Hepatocyte (in vitro differentiated cells): ENCODE measurements at regions not wholly inside any gene's neighbourhood (a gene's known extent, or its start where the extent isn't known, plus 50 kb on each side); places are given as distances from the start of the nearest gene placed in this dataset.

Source experiments
- DNase-seq: peaks from one replicate; pipeline ENCODE4 v3.0.0-alpha.2; 2016; ENCODE audit warnings: low spot score
- H2AFZ ChIP-seq: fragments of 200-600 bp; sonication (generic); 2 replicates; pipeline ENCODE4 v1.6.0; 2016; ENCODE audit warnings: antibody characterized with exemption, mild to moderate bottlenecking
- H3K27ac ChIP-seq: fragments of 200-600 bp; sonication (generic); 2 replicates; pipeline ENCODE4 v1.5.1; 2016; ENCODE audit warnings: mild to moderate bottlenecking
- H3K27me3 ChIP-seq: fragments of 200-600 bp; sonication (generic); 2 replicates; pipeline ENCODE4 v1.6.1; 2016
- H3K36me3 ChIP-seq: fragments of 200-600 bp; sonication (generic); replicated peaks from 2 replicates; pipeline ENCODE4 v1.5.1; 2016; ENCODE audit warnings: low read depth; ENCODE audit not compliant: insufficient read depth
- H3K4me1 ChIP-seq: fragments of 200-600 bp; sonication (generic); 2 replicates; pipeline ENCODE4 v1.5.1; 2016; ENCODE audit warnings: mild to moderate bottlenecking, moderate library complexity; ENCODE audit not compliant: insufficient read depth
- H3K4me2 ChIP-seq: fragments of 200-600 bp; sonication (generic); 2 replicates; pipeline ENCODE4 v1.6.0; 2016
- H3K4me3 ChIP-seq: fragments of 200-600 bp; sonication (generic); 2 replicates; pipeline ENCODE4 v1.5.1; 2016; ENCODE audit warnings: mild to moderate bottlenecking
- H3K79me2 ChIP-seq: fragments of 200-600 bp; sonication (generic); 2 replicates; pipeline ENCODE4 v1.6.0; 2017; ENCODE audit warnings: mild to moderate bottlenecking
- H3K9me2 ChIP-seq: fragments of 200-600 bp; sonication (generic); replicated peaks from 2 replicates; pipeline ENCODE4 v1.6.0; 2017; ENCODE audit warnings: mild to moderate bottlenecking; ENCODE audit not compliant: insufficient read depth
- H3K9me3 ChIP-seq: fragments of 200-600 bp; sonication (generic); 2 replicates; pipeline ENCODE4 v1.5.1; 2016; ENCODE audit warnings: low read depth, mild to moderate bottlenecking
- H4K20me1 ChIP-seq: fragments of 200-600 bp; sonication (generic); 2 replicates; pipeline ENCODE4 v1.6.0; 2016; ENCODE audit warnings: mild to moderate bottlenecking; ENCODE audit not compliant: insufficient read depth, poor library complexity, severe bottlenecking
- CTCF ChIP-seq: fragments of 200-600 bp; sonication (generic); IDR thresholded peaks from 2 replicates; pipeline ENCODE4 v1.5.1; 2016; ENCODE audit warnings: antibody characterized with exemption, mild to moderate bottlenecking; ENCODE audit not compliant: poor library complexity
- EZH2 ChIP-seq: fragments of 200-600 bp; sonication (generic); IDR thresholded peaks from 2 replicates; pipeline ENCODE4 v1.6.1; 2016; ENCODE audit warnings: antibody characterized with exemption, mild to moderate bottlenecking, borderline replicate concordance
- EZH2phosphoT487 ChIP-seq: fragments of 200-600 bp; sonication (generic); IDR thresholded peaks from one replicate; pipeline ENCODE4 v1.6.1; 2018; ENCODE audit warnings: antibody characterized with exemption, mild to moderate bottlenecking, low read depth, moderate library complexity; ENCODE audit not compliant: unreplicated experiment, severe bottlenecking
- WGBS: methylation state at CpG from one replicate; pipeline ENCODE4 v1.1.6; 2016; ENCODE audit warnings: low lambda C conversion rate; ENCODE audit errors: missing lambda C conversion rate; 5-methylcytosine and 5-hydroxymethylcytosine counted together

- Histone ChIP-seq H2AFZ (no peak overlapping the region), H3K79me2 (no peaks in the 10 kb centered on the region), H3K27me3 (no peaks in the 10 kb centered on the region), H3K36me3 (no peaks in the 10 kb centered on the region), H4K20me1 (no peaks in the 10 kb centered on the region), H3K4me3 (no peak overlapping the region), H3K9me2 (no peaks in the 10 kb centered on the region), H3K27ac (no peak overlapping the region), H3K9me3 (no peaks in the 10 kb centered on the region), H3K4me2 (no peak overlapping the region), H3K4me1 (peaks cover 21% of the 10 kb centered on the region)
- no peak for TF ChIP-seq EZH2phosphoT487
- no peak for TF ChIP-seq EZH2
- no peak for TF ChIP-seq CTCF
- no peak for DNase-seq
- WGBS = 94% methylated on average over 8 of the region's 8 CpGs
Observed at GRCh38 chr4:38606587-38606905, 57.5 kb upstream of the KLF3 start.

GRCh38 chr4:38609614-38610013 is 54.4 kb upstream of the KLF3 start:
- TF ChIP-seq EZH2 (no peak), EZH2phosphoT487 (no peak), CTCF (no peak)
- Histone ChIP-seq H3K79me2 (no peaks in the 10 kb centered on the region), H3K9me2 (no peaks in the 10 kb centered on the region), H3K9me3 (no peaks in the 10 kb centered on the region), H3K4me1 (peaks cover 30% of the 10 kb centered on the region), H2AFZ (no peak overlapping the region), H3K4me2 (no peak overlapping the region), H3K4me3 (no peak overlapping the region), H4K20me1 (no peaks in the 10 kb centered on the region), H3K27ac (no peak overlapping the region), H3K27me3 (no peaks in the 10 kb centered on the region), H3K36me3 (no peaks in the 10 kb centered on the region)
- no peak for DNase-seq
- 80% methylated on average over 3 of the region's 3 CpGs for WGBS

- Histone ChIP-seq H3K9me3 (no peaks in the 10 kb centered on the region), H2AFZ (no peak overlapping the region), H3K4me1 (peaks cover 22% of the 10 kb centered on the region), H3K27ac (no peak overlapping the region), H3K4me2 (peak overlapping the region; percentile 53), H4K20me1 (no peaks in the 10 kb centered on the region), H3K4me3 (no peak overlapping the region), H3K79me2 (no peaks in the 10 kb centered on the region), H3K36me3 (no peaks in the 10 kb centered on the region), H3K9me2 (no peaks in the 10 kb centered on the region), H3K27me3 (no peaks in the 10 kb centered on the region)
- 70% methylated on average over 5 of the region's 5 CpGs for WGBS
- DNase-seq = no peak
- TF ChIP-seq CTCF = no peak
- TF ChIP-seq EZH2 = no peak
- no peak for TF ChIP-seq EZH2phosphoT487
Observed at GRCh38 chr4:38610521-38610920, 53.5 kb upstream of the KLF3 start.

GRCh38 chr4:38610966-38611431 is 53.0 kb upstream of the KLF3 start:
- TF ChIP-seq CTCF (no peak), EZH2phosphoT487 (no peak), EZH2 (no peak)
- H2AFZ ChIP-seq = no peak overlapping the region
- H3K27ac ChIP-seq = peak overlapping the region; percentile 7
- DNase-seq = no peak
- 56% methylated on average over 8 of the region's 8 CpGs for WGBS
- H4K20me1 ChIP-seq = no peaks in the 10 kb centered on the region
- peak overlapping the region; percentile 53 for H3K4me2 ChIP-seq
- no peak overlapping the region for H3K4me3 ChIP-seq
- H3K9me2 ChIP-seq = no peaks in the 10 kb centered on the region
- peaks cover 17% of the 10 kb centered on the region for H3K4me1 ChIP-seq
- no peaks in the 10 kb centered on the region for H3K36me3 ChIP-seq
- no peaks in the 10 kb centered on the region for H3K27me3 ChIP-seq
- H3K79me2 ChIP-seq = no peaks in the 10 kb centered on the region
- no peaks in the 10 kb centered on the region for H3K9me3 ChIP-seq
